SK-N-SH (cell line): ENCODE measurements at regions not wholly inside any gene's neighbourhood (a gene's known extent, or its start where the extent isn't known, plus 50 kb on each side); places are given as distances from the start of the nearest gene placed in this dataset.

Experiments
- CTCF ChIA-PET: fragments of 300-600, 350-600 bp; formaldehyde crosslinking; extraction: SDS; loops from one replicate; lab custom pipeline; 2021; lab: Yijun Ruan, JAX
- POLR2A ChIA-PET: fragments of 350-600 bp; sonication (Branson Sonifier 250); formaldehyde crosslinking; extraction: SDS; loops from one replicate; lab custom pipeline; 2020; ENCODE audit warnings: antibody characterized with exemption, inconsistent platforms; lab: Yijun Ruan, JAX
- DNase-seq: peaks from one replicate; pipeline ENCODE4 v3.0.0; 2012
- H2AFZ ChIP-seq: fragments of 200-600 bp; sonication (generic); 2 replicates; pipeline ENCODE4 v1.8.1; 2016; ENCODE audit warnings: antibody characterized with exemption, mild to moderate bottlenecking, low read depth
- H3F3A ChIP-seq: fragments of 200-600 bp; sonication (generic); replicated peaks from 2 replicates; pipeline ENCODE3; 2016; ENCODE audit warnings: antibody characterized with exemption, mild to moderate bottlenecking; ENCODE audit not compliant: insufficient read depth
- H3K27ac ChIP-seq, 2 experiments: fragments of 200-500 bp in 1 of 2; fragments of 200-600 bp in 1 of 2; sonication (Bioruptor generic) in 1 of 2; sonication (generic), shearing (Covaris generic) in 1 of 2; 2 replicates each; pipeline versions ENCODE4 v1.5.1 to v1.6.1; 2014 to 2016; ENCODE audit warnings: low read depth in 2 of 2, inconsistent platforms in 1 of 2, low read length in 1 of 2, mild to moderate bottlenecking in 1 of 2, mixed read lengths in 1 of 2
- H3K27me3 ChIP-seq: fragments of 200-600 bp; sonication (generic), shearing (Covaris generic); 2 replicates; pipeline ENCODE4 v1.6.1; 2016; ENCODE audit warnings: mixed run types; ENCODE audit not compliant: insufficient read depth
- H3K36me3 ChIP-seq, 2 experiments: fragments of 200-500 bp in 1 of 2; fragments of 200-600 bp in 1 of 2; sonication (Bioruptor generic) in 1 of 2; sonication (generic) in 1 of 2; replicated peaks in 1 of 2; 2 replicates each; pipeline versions ENCODE3 to v1.5.1; 2014 to 2016; ENCODE audit warnings: low read length in 1 of 2, mild to moderate bottlenecking in 1 of 2; ENCODE audit not compliant: insufficient read depth in 2 of 2, control insufficient read depth in 1 of 2
- H3K4me1 ChIP-seq, 2 experiments: fragments of 200-500 bp in 1 of 2; fragments of 200-600 bp in 1 of 2; sonication (Bioruptor generic) in 1 of 2; sonication (generic), shearing (Covaris generic) in 1 of 2; 2 replicates each; pipeline versions ENCODE4 v1.5.1 to v1.6.1; 2014 to 2016; ENCODE audit warnings: low read depth in 1 of 2, low read length in 1 of 2, mixed run types in 1 of 2; ENCODE audit not compliant: insufficient read depth in 2 of 2, control insufficient read depth in 1 of 2
- H3K4me2 ChIP-seq: fragments of 200-600 bp; sonication (generic), shearing (Covaris generic); 2 replicates; pipeline ENCODE4 v1.6.1; 2017; ENCODE audit warnings: mixed run types
- H3K4me3 ChIP-seq, 2 experiments: fragments of 200-500 bp in 1 of 2; fragments of 200-600 bp in 1 of 2; sonication (Bioruptor generic) in 1 of 2; sonication (generic), shearing (Covaris generic) in 1 of 2; 2 replicates each; pipeline versions ENCODE4 v1.5.1 to v1.8.1; 2014 to 2016; ENCODE audit warnings: low read depth in 2 of 2, inconsistent platforms in 1 of 2, low read length in 1 of 2, mild to moderate bottlenecking in 1 of 2, mixed read lengths in 1 of 2, moderate library complexity in 1 of 2
- H3K79me2 ChIP-seq: fragments of 200-600 bp; sonication (generic); 2 replicates; pipeline ENCODE4 v1.8.1; 2017; ENCODE audit warnings: mild to moderate bottlenecking; ENCODE audit not compliant: insufficient read depth
- H3K9ac ChIP-seq: fragments of 200-600 bp; sonication (generic); 2 replicates; pipeline ENCODE4 v1.6.1; 2017; ENCODE audit warnings: mixed run types
- H3K9me2 ChIP-seq: fragments of 200-600 bp; sonication (generic); 2 replicates; pipeline ENCODE4 v1.6.1; 2017; ENCODE audit warnings: mixed run types
- H3K9me3 ChIP-seq: fragments of 200-600 bp; sonication (generic); 2 replicates; pipeline ENCODE4 v1.6.1; 2017; ENCODE audit warnings: mixed run types, mild to moderate bottlenecking, moderate library complexity
- H4K20me1 ChIP-seq: fragments of 200-600 bp; sonication (generic); 2 replicates; pipeline ENCODE4 v1.6.1; 2017; ENCODE audit warnings: mild to moderate bottlenecking, mixed run types; ENCODE audit not compliant: insufficient read depth
- CHD2 ChIP-seq: fragments of 150-350 bp; IDR thresholded peaks from 2 replicates; pipeline ENCODE4 v1.6.1; 2018; ENCODE audit warnings: low read length; ENCODE audit not compliant: partially characterized antibody
- CTCF ChIP-seq: fragments of 200-600 bp; sonication (generic); IDR thresholded peaks from 2 replicates; pipeline ENCODE4 v1.6.1; 2017; ENCODE audit warnings: antibody characterized with exemption, mild to moderate bottlenecking, moderate library complexity
- ELF1 ChIP-seq: IDR thresholded peaks from 2 replicates; pipeline ENCODE4 v1.4.0; 2012
- EP300 ChIP-seq, 2 experiments: IDR thresholded peaks; 2 replicates each; pipeline versions ENCODE4 v1.4.0 to v1.6.1; 2012; ENCODE audit warnings: borderline replicate concordance in 1 of 2, low read depth in 1 of 2, low read length in 1 of 2
- EZH2phosphoT487 ChIP-seq: fragments of 200-600 bp; sonication (generic); IDR thresholded peaks from 2 replicates; pipeline ENCODE4 v1.6.1; 2017; ENCODE audit warnings: low read depth, mixed run types, mild to moderate bottlenecking, antibody characterized with exemption, moderate library complexity, borderline replicate concordance
- FOXM1 ChIP-seq: IDR thresholded peaks from 2 replicates; pipeline ENCODE4 v1.4.0; 2012; ENCODE audit warnings: low read depth, mild to moderate bottlenecking
- GABPA ChIP-seq: IDR thresholded peaks from 2 replicates; pipeline ENCODE4 v1.4.0; 2012; ENCODE audit warnings: low read depth, mild to moderate bottlenecking
- GATA2 ChIP-seq: sonication (generic); formaldehyde crosslinking; IDR thresholded peaks from 2 replicates; pipeline ENCODE4 v1.5.0; 2020; ENCODE audit warnings: mild to moderate bottlenecking, missing genetic modification reagents
- JUND ChIP-seq: IDR thresholded peaks from 2 replicates; pipeline ENCODE4 v1.4.0; 2012
- MAX ChIP-seq: IDR thresholded peaks from 2 replicates; pipeline ENCODE4 v1.4.0; 2012; ENCODE audit warnings: low read depth
- MEF2A ChIP-seq: IDR thresholded peaks from 2 replicates; pipeline ENCODE4 v1.4.0; 2012; ENCODE audit warnings: low read depth, borderline replicate concordance
- MXI1 ChIP-seq: IDR thresholded peaks from 2 replicates; pipeline ENCODE4 v1.6.1; 2012; ENCODE audit warnings: mild to moderate bottlenecking, low read depth, low read length, improper control_type of control experiment
- NRF1 ChIP-seq: IDR thresholded peaks from 2 replicates; pipeline ENCODE4 v1.6.1; 2012; ENCODE audit warnings: low read depth, mild to moderate bottlenecking, low read length
- POLR2AphosphoS5 ChIP-seq: IDR thresholded peaks from 2 replicates; pipeline ENCODE4 v1.6.1; 2012; ENCODE audit warnings: low read depth, low read length
- RCOR1 ChIP-seq: fragments of 150-350 bp; IDR thresholded peaks from 2 replicates; pipeline ENCODE4 v1.6.1; 2017; ENCODE audit warnings: antibody characterized with exemption, low read length
- REST ChIP-seq: IDR thresholded peaks from 2 replicates; pipeline ENCODE4 v1.6.1; 2012; ENCODE audit warnings: mild to moderate bottlenecking, low read depth, low read length, moderate library complexity
- SMC3 ChIP-seq: IDR thresholded peaks from 2 replicates; pipeline ENCODE4 v1.6.1; 2012; ENCODE audit warnings: low read depth, low read length, improper control_type of control experiment
- TAF1 ChIP-seq: IDR thresholded peaks from 2 replicates; pipeline ENCODE4 v1.6.1; 2012; ENCODE audit warnings: low read depth, mild to moderate bottlenecking, low read length, moderate library complexity, borderline replicate concordance
- TCF12 ChIP-seq: IDR thresholded peaks from 2 replicates; pipeline ENCODE4 v1.4.0; 2012
- TEAD4 ChIP-seq: IDR thresholded peaks from 2 replicates; pipeline ENCODE4 v1.4.0; 2012; ENCODE audit warnings: mild to moderate bottlenecking, borderline replicate concordance; ENCODE audit not compliant: insufficient read depth
- USF1 ChIP-seq: IDR thresholded peaks from 2 replicates; pipeline ENCODE4 v1.4.0; 2012; ENCODE audit warnings: low read depth, borderline replicate concordance
- YY1 ChIP-seq: IDR thresholded peaks from 2 replicates; pipeline ENCODE4 v1.4.0; 2012; ENCODE audit warnings: low read depth, mild to moderate bottlenecking
- WGBS: methylation state at CpG from one replicate; pipeline ENCODE4 v1.1.6; 2017; ENCODE audit warnings: low lambda C conversion rate; 5-methylcytosine and 5-hydroxymethylcytosine counted together

GRCh38 chr2:101614127-101614759, 83.3 kb upstream of the MAP4K4 start (continued):
- no peak for TF ChIP-seq MAX
- TF ChIP-seq SMC3 = no peak
- TF ChIP-seq FOXM1 = no peak

GRCh38 chr2:101613056-101613704, 84.3 kb upstream of the MAP4K4 start:
- Histone ChIP-seq H3F3A (no peaks in the 10 kb centered on the region), H2AFZ (no peak overlapping the region), H3K27me3 (no peaks in the 10 kb centered on the region), H3K36me3 (no peaks in the 10 kb centered on the region), H3K9me2 (no peaks in the 10 kb centered on the region), H3K9me3 (no peaks in the 10 kb centered on the region), H3K4me1 (peaks cover 3 to 6% of the 10 kb centered on the region in 2 experiments; a peak in 3 of 4 replicates), H3K4me2 (no peak overlapping the region), H3K9ac (no peak overlapping the region), H3K79me2 (no peaks in the 10 kb centered on the region), H4K20me1 (no peaks in the 10 kb centered on the region), H3K27ac (no peak overlapping the region), H3K4me3 (no peak overlapping the region)
- POLR2A ChIA-PET = no interaction called here
- no peak for DNase-seq
- CTCF ChIA-PET = no interaction called here
- TF ChIP-seq ELF1 (no peak), GATA2 (CRISPR knock-in tag) (no peak), TEAD4 (no peak), GABPA (no peak), JUND (no peak), TCF12 (no peak), RCOR1 (no peak), REST (no peak), CHD2 (no peak), CTCF (no peak), TAF1 (no peak), EP300 (IDR thresholded peaks at IDR 0.05; ENCODE audit: borderline replicate concordance in 1 of 2, low read depth in 1 of 2, low read length in 1 of 2) (no peak), MAX (no peak), POLR2AphosphoS5 (no peak), USF1 (no peak), YY1 (no peak), MXI1 (no peak), EZH2phosphoT487 (no peak), MEF2A (no peak), NRF1 (no peak)
- WGBS = 91% methylated on average over 12 of the region's 15 CpGs
